BJ (cell line): ENCODE measurements at regions not wholly inside any gene's neighbourhood (a gene's known extent, or its start where the extent isn't known, plus 50 kb on each side); places are given as distances from the start of the nearest gene placed in this dataset.

Source experiments
- CTCF ChIA-PET: fragments of 350-600 bp; formaldehyde crosslinking; extraction: SDS; loops from one replicate; lab custom pipeline; 2021; ENCODE audit warnings: antibody characterized with exemption, inconsistent platforms; lab: Yijun Ruan, JAX
- POLR2A ChIA-PET: fragments of 300-600 bp; sonication (Branson Sonifier 250); formaldehyde crosslinking; extraction: SDS; loops from one replicate; lab custom pipeline; 2021; ENCODE audit warnings: antibody characterized with exemption; lab: Charles Lee
- DNase-seq: peaks from one replicate; pipeline ENCODE4 v3.0.0-alpha.2; 2011; ENCODE audit warnings: low read depth
- H3K27me3 ChIP-seq: 2 replicates; pipeline ENCODE4 v1.6.0; 2011; ENCODE audit warnings: low read length; ENCODE audit not compliant: control insufficient read depth, insufficient read depth
- H3K36me3 ChIP-seq: 2 replicates; pipeline ENCODE4 v1.5.1; 2011; ENCODE audit warnings: low read length; ENCODE audit not compliant: control insufficient read depth, insufficient read depth
- H3K4me3 ChIP-seq: 2 replicates; pipeline ENCODE4 v1.5.1; 2011; ENCODE audit warnings: low read depth, mild to moderate bottlenecking, control low read depth, low read length
- CTCF ChIP-seq: IDR thresholded peaks from 2 replicates; pipeline ENCODE4 v1.5.1; 2011; ENCODE audit warnings: low read depth, mild to moderate bottlenecking, control low read depth, inconsistent platforms, low read length, moderate library complexity; ENCODE audit not compliant: insufficient read depth

GRCh38 chr4:20030108-20030507, 221.6 kb upstream of the SLIT2 start:
- ChIA-PET CTCF (no interaction called here), POLR2A (no interaction called here)
- no peaks in the 10 kb centered on the region for H3K36me3 ChIP-seq
- no peak for DNase-seq
- TF ChIP-seq CTCF, result no peak
- no peaks in the 10 kb centered on the region for H3K27me3 ChIP-seq
- H3K4me3 ChIP-seq, result no peak overlapping the region

- Histone ChIP-seq H3K36me3 (no peaks in the 10 kb centered on the region), H3K4me3 (no peak overlapping the region), H3K27me3 (no peaks in the 10 kb centered on the region)
- no peak for TF ChIP-seq CTCF
- POLR2A ChIA-PET, result no interaction called here
- CTCF ChIA-PET, result no interaction called here
- no peak for DNase-seq
These were observed 223.1 kb upstream of the SLIT2 start for GRCh38 chr4:20028645-20029044.

- Histone ChIP-seq H3K36me3 (no peaks in the 10 kb centered on the region), H3K4me3 (no peak overlapping the region), H3K27me3 (no peaks in the 10 kb centered on the region)
- POLR2A ChIA-PET, result interaction anchor here (0.6 kb wide), 1 partner anchor 226 kb away, joined by 3 read pairs; no protein-coding TSS in a partner anchor
- DNase-seq, result peak; percentile 14
- no peak for TF ChIP-seq CTCF
- CTCF ChIA-PET, result no interaction called here
These were observed 225.2 kb upstream of the SLIT2 start for GRCh38 chr4:20026456-20026855.

DNA sequence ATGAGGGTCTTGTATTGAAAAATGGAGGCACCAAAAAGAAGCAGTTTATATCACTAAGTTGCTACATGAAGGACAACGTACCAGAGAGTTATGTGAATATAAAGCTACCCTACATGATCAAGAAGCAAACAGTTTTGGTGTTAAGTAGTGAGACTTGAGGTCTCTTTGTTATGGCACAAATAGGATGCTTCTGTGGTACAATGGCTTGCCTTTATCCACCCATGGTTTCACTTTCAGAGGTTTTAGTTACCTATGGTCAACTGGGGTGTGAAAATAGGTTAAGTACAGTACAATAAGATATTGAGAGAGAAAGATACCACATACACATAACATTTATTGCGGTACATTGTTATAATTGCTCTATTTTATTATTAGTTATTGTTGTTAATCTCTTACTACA, 229.2 kb upstream of the SLIT2 start:
- Histone ChIP-seq H3K4me3 (no peak overlapping the region), H3K36me3 (no peaks in the 10 kb centered on the region), H3K27me3 (no peaks in the 10 kb centered on the region)
- CTCF ChIA-PET, result no interaction called here
- no peak for DNase-seq
- TF ChIP-seq CTCF, result no peak
- POLR2A ChIA-PET, result no interaction called here

DNA sequence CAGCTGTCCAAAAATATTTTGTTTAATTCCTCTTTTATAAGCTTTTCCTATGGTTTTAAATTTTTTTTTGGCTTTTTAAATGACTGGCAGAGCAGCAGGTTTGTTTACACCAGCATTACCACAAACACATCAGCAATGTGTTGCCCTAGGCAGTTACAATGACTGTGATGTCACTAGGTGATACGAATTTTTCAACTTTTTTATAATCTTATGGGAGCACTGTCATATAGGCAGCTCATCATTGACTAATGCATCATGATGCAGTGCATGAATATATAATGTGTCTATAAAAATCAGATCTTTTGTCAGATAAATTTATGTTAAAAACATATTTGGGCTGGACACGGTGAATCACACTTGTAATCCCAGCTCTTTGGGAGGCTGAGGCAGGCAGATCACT, 231.6 kb upstream of the SLIT2 start:
- no peak overlapping the region for H3K4me3 ChIP-seq

More for the DNA sequence above, 231.6 kb upstream of the SLIT2 start:
- H3K27me3 ChIP-seq, result no peaks in the 10 kb centered on the region
- TF ChIP-seq CTCF, result no peak
- no peak for DNase-seq
- ChIA-PET CTCF (interaction anchor here (1.2 kb wide), 1 partner anchor 21 kb away, joined by 3 read pairs; no protein-coding TSS in a partner anchor), POLR2A (no interaction called here)
- H3K36me3 ChIP-seq, result no peaks in the 10 kb centered on the region
